Kidney glomerular epithelial cell (primary cell): ENCODE measurements at regions not wholly inside any gene's neighbourhood (a gene's known extent, or its start where the extent isn't known, plus 50 kb on each side); places are given as distances from the start of the nearest gene placed in this dataset.
"Not testable (repeated sequence)": the region's sequence is repeated elsewhere in the genome, so short reads cannot be mapped to it uniquely, and the experiment has no call there.

Source experiments
- DNase-seq: peaks from one replicate; lab custom pipeline; 2025; lab: John Stamatoyannopoulos, UW

DNA sequence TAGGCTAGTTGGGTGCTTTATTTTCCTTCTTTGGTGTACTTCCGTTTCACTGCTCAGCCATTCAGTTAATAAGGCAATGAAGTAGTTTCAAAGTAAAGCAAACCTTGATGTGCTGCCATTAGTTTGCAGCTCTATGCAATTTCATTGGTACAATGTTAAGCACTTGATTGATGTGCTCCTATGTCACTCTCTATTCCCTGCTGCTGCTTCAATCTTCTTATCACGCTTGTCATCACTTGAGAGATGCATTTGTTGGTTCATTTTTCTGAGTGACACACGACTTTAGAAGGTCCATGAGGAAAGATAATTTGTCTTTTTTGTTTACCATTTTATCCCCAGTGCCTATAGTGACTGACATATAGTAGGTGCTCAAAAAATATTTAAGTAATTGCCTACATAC is 871.0 kb upstream of the PABPC4L start:
- DNase-seq, result no peak

- no peak for DNase-seq
Measured at GRCh38 chr4:135065366-135065765, 863.8 kb upstream of the PABPC4L start.

- DNase-seq, result no peak
Measured at GRCh38 chr4:135050086-135050717, 848.6 kb upstream of the PABPC4L start.

DNA sequence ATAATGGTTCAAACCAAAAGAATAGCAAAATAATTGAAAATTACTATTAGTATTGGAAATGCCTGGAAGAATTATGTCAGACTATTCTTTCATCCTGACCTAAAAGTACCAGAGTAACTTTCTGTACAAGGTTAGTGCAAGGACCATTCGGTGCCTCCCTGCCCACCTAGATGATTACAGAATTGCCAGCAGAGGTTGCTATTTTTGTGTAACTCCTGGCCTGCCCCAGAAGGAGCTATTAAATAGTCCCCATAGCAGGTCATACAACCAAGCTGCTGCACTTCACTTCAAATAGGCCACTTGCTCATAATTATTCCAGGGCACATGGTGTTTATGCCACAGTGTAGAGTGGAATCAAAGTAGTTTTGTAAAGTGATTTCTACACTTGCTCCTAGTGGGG is 831.1 kb upstream of the PABPC4L start:
- no peak for DNase-seq

DNA sequence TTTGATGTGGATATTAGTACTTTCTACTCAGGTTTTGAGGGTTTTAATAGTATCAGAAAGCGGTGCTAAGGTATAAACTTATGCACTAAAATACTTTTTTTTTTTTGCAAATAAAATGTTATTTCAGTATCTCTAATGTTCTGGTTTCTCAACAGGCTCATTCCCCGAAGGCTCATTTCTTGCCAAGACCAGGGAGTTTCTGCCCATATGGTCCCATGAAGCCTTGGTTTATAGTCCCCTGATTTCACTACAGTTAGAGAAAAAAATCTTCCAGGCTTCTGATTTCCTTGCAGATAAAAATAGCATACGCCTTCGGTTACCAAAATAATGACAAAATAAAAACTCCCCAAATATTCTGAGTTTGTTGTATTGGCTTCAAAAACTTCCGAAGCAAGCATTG is 814.2 kb upstream of the PABPC4L start:
- no peak for DNase-seq

DNA sequence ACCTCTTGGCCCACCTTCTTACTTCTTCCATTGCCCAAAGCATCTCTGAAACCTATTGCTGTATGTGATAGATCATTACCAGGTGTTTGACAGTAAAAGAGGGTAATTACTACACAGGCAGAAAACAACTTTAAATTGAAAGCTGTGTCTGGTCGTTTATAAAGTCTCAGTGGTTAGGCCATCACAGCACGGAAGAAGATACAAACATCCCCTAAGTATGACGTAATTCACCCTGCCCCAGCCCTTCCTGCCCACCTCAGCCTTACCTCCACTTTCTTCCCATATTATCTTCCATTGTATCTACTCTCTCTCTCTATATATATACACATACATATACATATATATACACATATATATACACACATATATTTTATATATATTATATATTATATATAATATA is 805.8 kb upstream of the PABPC4L start:
- no peak for DNase-seq

GRCh38 chr4:134999169-134999568 is 797.6 kb upstream of the PABPC4L start:
- DNase-seq, result no peak

DNA sequence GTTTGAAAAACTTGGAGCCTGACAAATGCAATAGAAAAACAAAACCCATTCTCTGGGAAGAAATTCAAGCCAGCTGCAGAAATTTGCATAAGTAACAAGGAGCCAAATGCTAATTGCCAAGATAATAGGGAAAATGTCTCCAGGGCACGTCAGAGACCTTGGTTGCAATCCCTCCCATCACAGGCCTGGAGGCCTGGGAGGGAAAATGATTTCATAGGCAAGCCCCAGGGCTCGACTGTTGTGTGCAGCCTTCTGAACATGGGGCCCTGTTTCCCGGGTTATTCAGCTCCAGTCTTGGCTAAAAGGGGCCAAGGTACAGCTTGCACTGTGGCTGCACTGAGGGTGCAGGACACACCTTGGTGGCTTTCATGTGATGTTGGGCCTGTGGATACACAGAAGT is 760.4 kb upstream of the PABPC4L start:
- DNase-seq, result no peak

DNA sequence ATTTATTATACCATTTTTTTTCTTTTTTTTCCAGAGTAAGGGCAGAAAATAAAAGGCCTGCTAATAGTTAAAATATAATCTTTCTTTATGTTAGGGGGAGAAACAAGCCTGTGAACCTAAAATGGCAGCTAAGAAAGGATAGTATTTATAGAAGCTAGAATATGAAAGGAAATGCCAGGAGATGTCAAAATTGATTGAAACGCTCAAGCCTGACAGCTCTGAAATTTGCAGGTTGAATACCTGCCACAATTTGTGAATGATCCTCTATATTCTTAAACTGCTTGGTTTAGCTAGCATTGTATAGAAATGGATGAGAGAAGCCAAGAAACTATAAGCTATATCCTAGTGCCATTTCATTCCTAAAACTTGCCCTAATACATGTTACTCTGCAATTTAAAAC is 757.3 kb upstream of the PABPC4L start:
- DNase-seq, result no peak

GRCh38 chr4:134955059-134955458 is 753.5 kb upstream of the PABPC4L start:
- no peak for DNase-seq

DNA sequence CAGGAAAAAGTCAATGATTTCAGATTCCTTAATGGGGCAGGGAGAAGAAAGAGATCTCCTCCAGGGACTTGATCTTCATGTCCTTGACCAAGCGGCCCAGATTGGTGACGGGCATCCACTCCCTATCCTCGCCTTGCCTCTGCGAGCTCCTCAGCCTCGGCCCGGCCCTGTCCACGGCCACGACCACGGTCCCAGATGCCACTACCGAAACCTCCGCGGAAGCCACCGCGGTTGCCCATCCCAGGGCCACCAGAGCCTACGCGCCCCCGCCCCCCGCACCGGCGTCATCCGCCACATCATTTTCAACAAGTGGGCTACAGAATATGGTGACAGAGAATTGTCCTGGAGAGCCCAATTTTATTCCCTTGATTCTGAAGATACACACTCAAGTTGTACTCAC is 751.2 kb upstream of the PABPC4L start:
- no peak for DNase-seq

DNA sequence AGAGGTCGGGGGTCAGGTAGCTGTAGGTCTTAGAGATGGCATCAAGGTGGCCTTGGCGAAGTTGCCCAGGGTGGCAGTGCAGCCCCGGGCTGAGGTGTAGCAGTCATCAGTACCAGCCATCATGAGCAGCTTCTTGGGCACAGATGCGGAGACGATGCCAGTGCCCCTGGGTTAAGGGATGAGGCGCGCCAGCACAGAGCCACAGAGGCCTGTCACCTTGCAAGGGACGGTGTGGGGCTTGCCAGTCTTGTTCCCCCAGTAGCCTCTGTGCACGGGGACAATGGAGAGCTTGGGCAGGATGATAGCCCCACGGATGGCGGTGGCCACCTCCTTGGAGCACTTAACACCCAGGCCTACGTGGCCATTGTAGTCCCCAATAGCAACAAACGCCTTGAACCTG is 750.7 kb upstream of the PABPC4L start:
- DNase-seq, result no peak

GRCh38 chr4:134948110-134948642 is 746.6 kb upstream of the PABPC4L start:
- DNase-seq, result no peak

DNA sequence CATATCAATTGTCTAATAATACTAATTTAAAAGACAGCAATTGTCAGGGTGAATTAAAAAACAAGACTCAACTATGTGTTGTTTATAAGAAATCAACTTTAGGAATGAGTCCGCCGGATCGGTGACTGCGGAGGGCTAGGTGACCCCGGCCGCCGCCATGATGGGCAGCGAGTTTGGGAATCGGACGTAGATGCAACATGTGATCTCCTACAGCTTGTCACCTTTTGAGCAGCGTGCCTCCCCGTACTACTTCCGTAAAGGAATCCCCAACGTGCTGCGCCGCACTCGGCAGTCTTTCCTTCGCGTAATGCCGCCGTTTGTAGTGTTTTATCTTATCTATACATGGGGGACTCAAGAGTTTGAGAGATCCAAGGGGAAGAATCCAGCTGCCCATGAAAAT is 742.5 kb upstream of the PABPC4L start:
- DNase-seq, result no peak

GRCh38 chr4:134936014-134936413 is 734.4 kb upstream of the PABPC4L start:
- no peak for DNase-seq

GRCh38 chr4:134935320-134935719 is 733.7 kb upstream of the PABPC4L start:
- no peak for DNase-seq

DNA sequence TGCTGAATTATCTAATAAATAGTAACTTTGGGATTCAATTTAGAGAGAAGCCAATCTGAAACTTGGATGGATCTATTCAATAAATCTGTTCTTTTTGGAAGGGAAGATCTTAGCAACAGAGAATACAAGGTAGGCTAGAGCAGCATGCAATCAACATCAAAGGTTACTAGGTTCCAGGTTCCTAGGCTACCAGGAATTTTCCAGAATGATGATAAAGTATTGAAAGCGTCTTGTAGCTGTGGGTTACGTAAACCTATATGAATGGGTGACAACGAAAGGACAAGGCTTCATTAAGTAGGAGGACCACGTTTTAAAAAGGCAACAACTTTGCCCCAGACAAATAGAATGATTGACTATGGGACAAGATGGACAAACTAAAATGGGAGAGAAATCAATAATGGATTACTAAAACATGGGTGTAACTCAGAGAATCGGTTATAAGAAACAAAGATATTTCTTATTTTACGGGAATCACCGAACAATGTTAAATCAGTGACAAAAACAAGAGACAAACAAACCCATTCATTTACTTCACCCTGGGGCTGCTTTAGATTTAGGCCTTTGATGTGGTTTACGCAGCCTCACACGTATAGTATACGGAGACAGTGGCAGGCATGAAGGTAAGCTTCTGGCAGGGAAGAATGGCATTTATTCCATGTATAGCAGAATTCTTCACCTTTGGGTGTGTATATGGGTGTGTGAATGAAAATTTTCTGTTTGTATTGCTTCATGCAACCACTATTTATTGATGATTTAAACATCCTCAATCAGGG is 732.6 kb upstream of the PABPC4L start:
- DNase-seq, result no peak

DNA sequence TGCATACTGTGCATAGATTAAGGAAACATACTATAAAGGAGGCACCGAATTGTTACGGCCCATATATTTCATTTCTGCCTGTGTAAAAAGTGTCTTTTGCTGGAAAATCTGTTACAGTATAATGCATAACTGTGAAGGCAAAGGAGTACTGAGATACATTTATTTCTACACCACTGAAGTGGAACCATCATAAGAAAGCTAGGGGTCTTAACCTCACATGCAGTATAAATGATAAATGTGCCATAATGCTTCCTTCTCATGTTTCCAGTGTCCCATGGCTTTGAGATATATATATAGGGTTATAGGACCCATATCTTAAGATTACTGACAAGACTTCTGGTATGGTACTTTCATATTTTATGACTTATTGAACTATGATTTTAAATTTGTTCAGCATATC is 713.8 kb upstream of the PABPC4L start:
- DNase-seq, result no peak

DNA sequence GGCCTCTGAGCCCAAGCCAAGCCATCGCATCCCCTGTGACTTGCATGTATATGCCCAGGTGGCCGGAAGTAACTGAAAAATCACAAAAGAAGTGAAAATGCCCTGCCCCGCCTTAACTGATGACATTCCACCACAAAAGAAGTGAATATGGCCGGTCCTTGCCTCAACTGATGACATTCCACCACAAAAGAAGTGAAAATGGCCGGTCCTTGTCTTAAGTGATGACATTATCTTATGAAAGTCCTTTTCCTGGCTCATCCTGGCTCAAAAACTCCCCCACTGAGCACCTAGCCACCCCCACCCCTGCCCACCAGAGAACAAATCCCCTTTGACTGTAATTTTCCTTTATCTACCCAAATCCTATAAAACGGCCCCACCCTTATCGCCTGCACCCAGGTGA is 712.7 kb upstream of the PABPC4L start:
- DNase-seq, result not testable (repeated sequence)

- no peak for DNase-seq
Measured at GRCh38 chr4:134911941-134912340, 710.4 kb upstream of the PABPC4L start.

GRCh38 chr4:134906404-134907023 is 704.9 kb upstream of the PABPC4L start:
- DNase-seq, result peak; percentile 48

DNA sequence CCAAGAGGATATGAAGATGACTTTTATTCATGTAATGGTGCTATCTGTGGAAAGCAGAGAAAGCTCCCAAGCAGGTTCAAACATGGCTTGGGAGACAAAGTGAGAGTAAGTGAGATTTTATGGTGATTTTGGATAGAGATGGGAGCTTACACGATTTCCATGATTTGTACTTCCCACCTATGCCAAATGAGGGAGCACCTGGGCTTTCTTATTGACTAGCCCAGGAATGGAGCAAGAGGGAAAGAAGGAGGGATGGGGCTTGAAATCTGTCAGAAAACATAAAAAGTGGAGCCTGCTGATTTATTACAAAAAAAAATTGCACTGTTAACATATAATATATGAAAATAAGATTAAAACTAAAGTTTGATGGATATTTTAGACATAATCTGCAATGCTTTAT is 703.5 kb upstream of the PABPC4L start:
- no peak for DNase-seq

DNA sequence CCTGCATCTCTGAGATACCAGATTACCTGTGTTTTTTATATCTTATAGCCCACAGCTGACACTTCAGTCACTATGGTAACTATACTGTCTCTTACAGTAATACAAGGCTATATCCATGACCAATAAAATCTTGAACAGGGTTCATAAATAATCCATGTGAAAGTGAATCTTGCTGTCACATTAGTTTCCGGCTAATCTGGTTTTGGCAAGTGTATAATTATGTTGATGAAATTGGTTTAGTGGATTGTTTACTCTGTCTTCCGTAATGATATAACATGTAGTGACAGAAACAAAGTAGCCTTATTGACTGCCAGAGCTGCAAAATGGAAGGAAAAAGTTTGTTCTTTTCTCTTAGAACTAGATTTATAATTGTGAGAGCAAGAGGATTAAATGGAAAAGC is 686.6 kb upstream of the PABPC4L start:
- DNase-seq, result no peak
